Adrenal gland (tissue), 9 donors: ENCODE measurements at regions not wholly inside any gene's neighbourhood (a gene's known extent, or its start where the extent isn't known, plus 50 kb on each side); places are given as distances from the start of the nearest gene placed in this dataset.
"Not testable (repeated sequence)": the region's sequence is repeated elsewhere in the genome, so short reads cannot be mapped to it uniquely, and the experiment has no call there.

Experiments used
- DNase-seq, 7 donors: peaks; one replicate each; pipeline ENCODE4 v3.0.0-alpha.2; 2019 to 2020
- H3K27ac ChIP-seq, 5 donors: fragments of 200-600 bp; sonication (generic) in 4 of 5; 1 replicate in 3 of 5; 2 replicates in 2 of 5; pipeline versions ENCODE4 v1.5.1 to v1.8.0; 2016 to 2020; ENCODE audit warnings: mild to moderate bottlenecking in 1 of 5
- H3K27me3 ChIP-seq: fragments of 200-600 bp; 2 replicates; pipeline ENCODE4 v1.8.0; 2021
- H3K36me3 ChIP-seq, 2 donors: fragments of 200-600 bp; replicated peaks in 1 of 2; 1 replicate in 1 of 2; 2 replicates in 1 of 2; pipeline versions ENCODE4 v1.5.1 to v1.8.0; 2018 to 2022
- H3K4me1 ChIP-seq, 2 donors: fragments of 200-600 bp; replicated peaks in 1 of 2; 1 replicate in 1 of 2; 2 replicates in 1 of 2; pipeline versions ENCODE4 v1.5.1 to v1.8.0; 2018 to 2021
- H3K4me3 ChIP-seq, 4 donors: fragments of 200-600 bp; sonication (generic) in 3 of 4; one replicate each; pipeline ENCODE4 v1.5.1; 2016 to 2018
- H3K9me3 ChIP-seq, 3 donors: fragments of 200-600 bp; sonication (generic) in 1 of 3; replicated peaks in 1 of 3; 1 replicate in 2 of 3; 2 replicates in 1 of 3; pipeline versions ENCODE4 v1.5.1 to v1.8.0; 2016 to 2021
- CTCF ChIP-seq, 6 experiments: fragments of 450-650 bp in 4 of 6; fragments of 200-600 bp in 2 of 6; sonication (generic) in 1 of 6; IDR thresholded peaks; 1 replicate in 5 of 6; 2 replicates in 1 of 6; pipeline versions ENCODE4 v1.5.1 to v1.8.0; 2016 to 2021; ENCODE audit warnings: antibody characterized with exemption in 6 of 6, mild to moderate bottlenecking in 2 of 6, moderate library complexity in 1 of 6
- POLR2A ChIP-seq, 2 donors: fragments of 450-650 bp; IDR thresholded peaks; one replicate each; pipeline ENCODE4 v1.6.1; 2017; ENCODE audit warnings: antibody characterized with exemption in 2 of 2, mild to moderate bottlenecking in 2 of 2, moderate library complexity in 1 of 2
- WGBS, 4 donors: extraction: QIAGEN DNeasy Blood & Tissue Kit in 2 of 4; methylation state at CpG; one replicate each; pipeline versions ENCODE4 v1.1.5 to v1.1.7; 2013 to 2017; 5-methylcytosine and 5-hydroxymethylcytosine counted together
- intact Hi-C, 2 donors: fragments of 100-400 bp; cut with DNase I; formaldehyde crosslinking; loops; one replicate each; pipeline versions ENCODE4 v1.14.1 to v1.15.0; 2022 to 2023
- donor health status: healthy with polysubstance abuse.
- donor health status: Bipolar disorder and iron deficiency.
- donor health status: DM: yes; HTN: yes; CAD: no.
- donor health status: DM: no; HTN: no; CAD: no.
- donor health status: DM: no; HTN: no; CAD: no.

- intact Hi-C loops, result no loop called here
- H3K4me1 ChIP-seq, result no peaks in the 10 kb centered on the region
- DNase-seq, result no peak
- no peak for TF ChIP-seq POLR2A (IDR thresholded peaks at IDR 0.05)
- no peak for TF ChIP-seq CTCF (IDR thresholded peaks at IDR 0.05)
- no peak overlapping the region for H3K27ac ChIP-seq
- WGBS, 4 donors, result 77 to 96% (median 90%) methylated on average over 1 of the region's 1 CpG
- H3K36me3 ChIP-seq, result no peaks in the 10 kb centered on the region
- H3K4me3 ChIP-seq, result no peak overlapping the region
- no peaks in the 10 kb centered on the region for H3K27me3 ChIP-seq
- H3K9me3 ChIP-seq, result no peaks in the 10 kb centered on the region
Measured at GRCh38 chr6:121677571-121677970, 242.1 kb downstream of the GJA1 start.

- Histone ChIP-seq H3K4me1 (no peaks in the 10 kb centered on the region), H3K27me3 (no peaks in the 10 kb centered on the region), H3K9me3 (no peaks in the 10 kb centered on the region), H3K27ac (no peak overlapping the region), H3K4me3 (no peak overlapping the region), H3K36me3 (no peaks in the 10 kb centered on the region)
- no peak for DNase-seq
- intact Hi-C loops, result no loop called here
- WGBS, 4 donors, result 91 to 97% (median 93%) methylated on average over 1 of the region's 1 CpG
- TF ChIP-seq POLR2A (IDR thresholded peaks at IDR 0.05) (no peak), CTCF (IDR thresholded peaks at IDR 0.05) (no peak)
Measured at GRCh38 chr6:121678245-121678644, 242.8 kb downstream of the GJA1 start.

GRCh38 chr6:121680058-121680457 lies 244.6 kb downstream of the GJA1 start:
- H3K4me1 ChIP-seq, result no peaks in the 10 kb centered on the region
- H3K4me3 ChIP-seq, result no peak overlapping the region
- TF ChIP-seq POLR2A (IDR thresholded peaks at IDR 0.05) (no peak), CTCF (IDR thresholded peaks at IDR 0.05) (no peak)
- WGBS, 4 donors, result 90 to 96% (median 92%) methylated on average over 9 of the region's 9 CpGs
- intact Hi-C loops, result no loop called here
- H3K27ac ChIP-seq, result no peak overlapping the region
- no peaks in the 10 kb centered on the region for H3K9me3 ChIP-seq
- no peaks in the 10 kb centered on the region for H3K36me3 ChIP-seq
- DNase-seq, result no peak
- H3K27me3 ChIP-seq, result no peaks in the 10 kb centered on the region

- Histone ChIP-seq H3K9me3 (no peaks in the 10 kb centered on the region), H3K27ac (no peak overlapping the region), H3K36me3 (no peaks in the 10 kb centered on the region), H3K27me3 (no peaks in the 10 kb centered on the region), H3K4me3 (no peak overlapping the region), H3K4me1 (no peaks in the 10 kb centered on the region)
- TF ChIP-seq CTCF (IDR thresholded peaks at IDR 0.05) (no peak), POLR2A (IDR thresholded peaks at IDR 0.05) (no peak)
- DNase-seq, result no peak
- WGBS, 4 donors, result 96 to 97% (median 97%) methylated on average over 25 of the region's 25 CpGs
- intact Hi-C loops, result no loop called here
Measured at GRCh38 chr6:121682666-121683065, 247.2 kb downstream of the GJA1 start.

- DNase-seq, H3K36me3 ChIP-seq, H3K4me3 ChIP-seq, intact Hi-C loops, H3K27me3 ChIP-seq, H3K9me3 ChIP-seq, H3K27ac ChIP-seq, H3K4me1 ChIP-seq: not testable (repeated sequence)
- WGBS, 4 donors, result 88 to 94% (median 90%) methylated on average over 10 of the region's 10 CpGs
Measured at GRCh38 chr6:121685806-121686205, 250.4 kb downstream of the GJA1 start.
